OCI-LY1 (cell line): ENCODE measurements at regions not wholly inside any gene's neighbourhood (a gene's known extent, or its start where the extent isn't known, plus 50 kb on each side); places are given as distances from the start of the nearest gene placed in this dataset.

Experiments used
- H2AFZ ChIP-seq: fragments of 200-600 bp; sonication (generic), shearing (Covaris generic); 2 replicates; pipeline ENCODE4 v1.6.0; 2014; ENCODE audit warnings: antibody characterized with exemption, mild to moderate bottlenecking, low read length
- H3F3A ChIP-seq: fragments of 200-600 bp; sonication (generic), shearing (Covaris generic); 2 replicates; pipeline ENCODE4 v1.6.0; 2014; ENCODE audit warnings: mild to moderate bottlenecking, antibody characterized with exemption, low read length, moderate library complexity; ENCODE audit not compliant: insufficient read depth
- H3K27ac ChIP-seq: fragments of 200-600 bp; sonication (generic); 2 replicates; pipeline ENCODE4 v1.5.1; 2014; ENCODE audit warnings: low read length, mixed run types, mild to moderate bottlenecking, low read depth; ENCODE audit not compliant: poor library complexity, severe bottlenecking
- H3K27me3 ChIP-seq: fragments of 200-600 bp; sonication (generic); 2 replicates; pipeline ENCODE4 v1.6.0; 2014; ENCODE audit warnings: antibody characterized with exemption, mild to moderate bottlenecking, low read length, moderate library complexity; ENCODE audit not compliant: insufficient read depth
- H3K36me3 ChIP-seq: fragments of 200-600 bp; sonication (generic); 2 replicates; pipeline ENCODE4 v1.6.1; 2014; ENCODE audit warnings: mild to moderate bottlenecking, antibody characterized with exemption, low read length, moderate library complexity, mixed read lengths; ENCODE audit not compliant: insufficient read depth
- H3K4me1 ChIP-seq: fragments of 200-600 bp; sonication (generic); 2 replicates; pipeline ENCODE4 v1.5.1; 2014; ENCODE audit warnings: mild to moderate bottlenecking, low read length, moderate library complexity; ENCODE audit not compliant: insufficient read depth, severe bottlenecking
- H3K4me2 ChIP-seq: fragments of 200-600 bp; sonication (generic), shearing (Covaris generic); 2 replicates; pipeline ENCODE4 v1.6.1; 2014; ENCODE audit warnings: low read length
- H3K4me3 ChIP-seq: fragments of 200-600 bp; sonication (generic); 2 replicates; pipeline ENCODE4 v1.5.1; 2014; ENCODE audit warnings: low read length, low read depth, mild to moderate bottlenecking, mixed read lengths; ENCODE audit not compliant: poor library complexity, severe bottlenecking
- H3K79me2 ChIP-seq: fragments of 200-600 bp; shearing (Covaris generic); 2 replicates; pipeline ENCODE4 v1.6.1; 2016; ENCODE audit warnings: mixed run types, low read length, mixed read lengths; ENCODE audit not compliant: insufficient read depth
- H3K9ac ChIP-seq: fragments of 200-600 bp; sonication (generic), shearing (Covaris generic); 2 replicates; pipeline ENCODE4 v1.6.1; 2014; ENCODE audit warnings: mild to moderate bottlenecking, low read length, mixed read lengths
- H3K9me2 ChIP-seq: fragments of 200-600 bp; sonication (generic), shearing (Covaris generic); 2 replicates; pipeline ENCODE4 v1.6.1; 2014; ENCODE audit warnings: low read depth, mild to moderate bottlenecking, low read length, mixed read lengths
- H3K9me3 ChIP-seq: fragments of 200-600 bp; shearing (Covaris generic); 2 replicates; pipeline ENCODE4 v1.6.1; 2014; ENCODE audit warnings: low read length, mixed read lengths
- H4K20me1 ChIP-seq: fragments of 200-600 bp; sonication (generic), shearing (Covaris generic); 2 replicates; pipeline ENCODE4 v1.6.0; 2016; ENCODE audit warnings: mild to moderate bottlenecking, low read length; ENCODE audit not compliant: insufficient read depth
- EZH2 ChIP-seq: fragments of 200-600 bp; sonication (generic), shearing (Covaris generic); IDR thresholded peaks from 2 replicates; pipeline ENCODE4 v1.8.0; 2017; ENCODE audit warnings: borderline replicate concordance, mixed run types, mild to moderate bottlenecking, antibody characterized with exemption, low read length, moderate library complexity, mixed read lengths
- TF ChIP-seq, protein P1 (sequence below): fragments of 200-600 bp; sonication (generic), shearing (Covaris generic); IDR thresholded peaks from 2 replicates; pipeline ENCODE4 v1.5.1; 2017; ENCODE audit warnings: mild to moderate bottlenecking, antibody characterized with exemption, low read length, moderate library complexity, mixed read lengths

DNA sequence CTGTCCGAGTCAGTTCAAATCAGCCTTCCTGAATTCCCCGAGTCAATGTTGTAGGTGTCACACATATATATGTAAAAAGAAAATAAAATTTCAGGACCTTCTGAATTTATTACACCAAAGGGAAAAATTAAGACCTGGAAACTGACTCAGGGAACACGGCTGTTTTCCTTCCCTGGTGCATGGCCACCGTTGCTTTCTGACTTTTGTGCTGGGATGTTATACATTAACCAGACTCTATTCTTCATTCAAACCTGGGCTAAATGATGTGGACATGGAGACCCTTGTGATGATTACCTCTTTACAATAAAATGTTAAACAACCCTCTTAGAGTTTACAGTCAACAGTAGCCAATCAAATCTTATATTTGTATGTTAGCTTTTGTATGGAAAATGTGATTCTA, 51.4 kb upstream of the PLEKHG1 start:
- Histone ChIP-seq H3K9me2 (no peaks in the 10 kb centered on the region), H3K27me3 (peaks cover 8% of the 10 kb centered on the region; the same call in 1 of the 2 replicates), H4K20me1 (no peaks in the 10 kb centered on the region), H2AFZ (no peak overlapping the region), H3F3A (no peaks in the 10 kb centered on the region), H3K79me2 (no peaks in the 10 kb centered on the region), H3K4me1 (no peaks in the 10 kb centered on the region), H3K36me3 (no peaks in the 10 kb centered on the region; the same call in 1 of the 2 replicates), H3K4me2 (no peak overlapping the region), H3K4me3 (no peak overlapping the region), H3K9ac (no peak overlapping the region), H3K27ac (no peak overlapping the region), H3K9me3 (peaks cover 7% of the 10 kb centered on the region; the same call in 1 of the 2 replicates)
- TF ChIP-seq EZH2, result no peak
- TF ChIP-seq, protein P1, sequence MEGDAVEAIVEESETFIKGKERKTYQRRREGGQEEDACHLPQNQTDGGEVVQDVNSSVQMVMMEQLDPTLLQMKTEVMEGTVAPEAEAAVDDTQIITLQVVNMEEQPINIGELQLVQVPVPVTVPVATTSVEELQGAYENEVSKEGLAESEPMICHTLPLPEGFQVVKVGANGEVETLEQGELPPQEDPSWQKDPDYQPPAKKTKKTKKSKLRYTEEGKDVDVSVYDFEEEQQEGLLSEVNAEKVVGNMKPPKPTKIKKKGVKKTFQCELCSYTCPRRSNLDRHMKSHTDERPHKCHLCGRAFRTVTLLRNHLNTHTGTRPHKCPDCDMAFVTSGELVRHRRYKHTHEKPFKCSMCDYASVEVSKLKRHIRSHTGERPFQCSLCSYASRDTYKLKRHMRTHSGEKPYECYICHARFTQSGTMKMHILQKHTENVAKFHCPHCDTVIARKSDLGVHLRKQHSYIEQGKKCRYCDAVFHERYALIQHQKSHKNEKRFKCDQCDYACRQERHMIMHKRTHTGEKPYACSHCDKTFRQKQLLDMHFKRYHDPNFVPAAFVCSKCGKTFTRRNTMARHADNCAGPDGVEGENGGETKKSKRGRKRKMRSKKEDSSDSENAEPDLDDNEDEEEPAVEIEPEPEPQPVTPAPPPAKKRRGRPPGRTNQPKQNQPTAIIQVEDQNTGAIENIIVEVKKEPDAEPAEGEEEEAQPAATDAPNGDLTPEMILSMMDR, result no peak

DNA sequence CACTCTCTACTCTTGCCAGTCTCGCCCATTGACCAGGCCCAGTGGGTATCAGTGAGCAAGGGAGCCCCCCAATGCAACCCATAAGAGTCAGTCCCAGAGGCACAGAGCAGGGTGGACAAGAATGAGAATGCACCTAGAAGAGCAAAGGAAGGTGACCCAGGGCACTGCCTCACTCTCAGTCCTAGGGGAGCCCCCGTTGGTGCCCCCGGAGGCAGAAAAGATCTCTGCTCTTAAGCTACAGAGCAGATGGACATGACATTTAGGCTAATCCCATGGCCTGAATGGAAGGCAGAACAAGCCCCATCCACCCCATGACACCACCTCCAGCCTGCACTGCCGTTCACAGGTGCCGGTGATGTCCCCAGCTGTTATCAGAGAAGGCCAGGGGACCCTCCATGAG, 50.7 kb upstream of the PLEKHG1 start:
- Histone ChIP-seq H3K4me2 (no peak overlapping the region), H4K20me1 (no peaks in the 10 kb centered on the region), H3K9me2 (no peaks in the 10 kb centered on the region), H2AFZ (no peak overlapping the region), H3K79me2 (no peaks in the 10 kb centered on the region), H3F3A (no peaks in the 10 kb centered on the region), H3K27ac (no peak overlapping the region), H3K4me1 (no peaks in the 10 kb centered on the region), H3K27me3 (peaks cover 8% of the 10 kb centered on the region; the same call in 1 of the 2 replicates), H3K4me3 (no peak overlapping the region), H3K36me3 (no peaks in the 10 kb centered on the region; the same call in 1 of the 2 replicates), H3K9ac (no peak overlapping the region), H3K9me3 (peaks cover 7% of the 10 kb centered on the region; the same call in 1 of the 2 replicates)
- TF ChIP-seq EZH2, result no peak
- TF ChIP-seq, protein P1, result no peak

DNA sequence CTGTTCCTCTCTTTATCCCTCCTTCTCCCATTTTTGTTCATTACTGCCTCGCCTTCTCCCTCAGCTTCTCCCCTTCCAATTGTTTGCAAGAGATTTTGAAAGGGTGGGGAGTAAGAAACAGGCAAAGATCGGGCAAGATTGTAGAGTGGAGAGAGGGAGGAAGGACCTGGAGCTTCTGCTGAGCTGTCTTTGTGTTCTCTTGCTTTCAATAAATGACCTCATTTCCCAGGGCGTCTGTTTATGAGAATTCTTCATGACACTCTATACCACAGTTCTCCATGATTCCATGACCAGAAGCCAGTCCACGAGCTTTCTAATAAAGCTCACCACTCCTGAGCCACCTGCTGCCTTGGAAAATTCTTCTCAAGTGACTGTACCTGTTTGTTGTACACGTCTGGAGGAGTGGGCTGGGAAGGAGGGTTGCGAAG, 50.0 kb upstream of the PLEKHG1 start:
- Histone ChIP-seq H3K27ac (no peak overlapping the region), H3K4me1 (no peaks in the 10 kb centered on the region), H3K36me3 (no peaks in the 10 kb centered on the region; the same call in 1 of the 2 replicates), H3K27me3 (peaks cover 4% of the 10 kb centered on the region; the same call in 1 of the 2 replicates), H4K20me1 (no peaks in the 10 kb centered on the region), H2AFZ (no peak overlapping the region), H3K79me2 (no peaks in the 10 kb centered on the region), H3K4me3 (no peak overlapping the region), H3K9me2 (no peaks in the 10 kb centered on the region), H3K9me3 (peaks cover 6% of the 10 kb centered on the region; the same call in 1 of the 2 replicates), H3F3A (no peaks in the 10 kb centered on the region), H3K4me2 (no peak overlapping the region), H3K9ac (no peak overlapping the region)
- TF ChIP-seq, protein P1, result no peak
- TF ChIP-seq EZH2, result no peak
